Neural progenitor cell (in vitro differentiated cells): ENCODE measurements at regions not wholly inside any gene's neighbourhood (a gene's known extent, or its start where the extent isn't known, plus 50 kb on each side); places are given as distances from the start of the nearest gene placed in this dataset.

ENCODE experiments used
- DNase-seq: peaks from one replicate; pipeline ENCODE4 v3.0.0-alpha.2; 2016; ENCODE audit warnings: low spot score
- H2AFZ ChIP-seq: fragments of 200-600 bp; sonication (generic); replicated peaks from 2 replicates; pipeline ENCODE4 v1.6.1; 2016; ENCODE audit warnings: antibody characterized with exemption
- H3F3A ChIP-seq: fragments of 200-600 bp; sonication (generic); 2 replicates; pipeline ENCODE4 v1.6.1; 2016; ENCODE audit warnings: antibody characterized with exemption, low read depth
- H3K27ac ChIP-seq: fragments of 200-600 bp; sonication (generic); 2 replicates; pipeline ENCODE4 v1.5.1; 2016; ENCODE audit warnings: mild to moderate bottlenecking
- H3K27me3 ChIP-seq: fragments of 200-600 bp; sonication (generic); 2 replicates; pipeline ENCODE4 v1.6.1; 2016; ENCODE audit warnings: mild to moderate bottlenecking, moderate library complexity
- H3K36me3 ChIP-seq: fragments of 200-600 bp; sonication (generic); 2 replicates; pipeline ENCODE4 v1.5.1; 2016
- H3K4me1 ChIP-seq: fragments of 200-600 bp; sonication (generic); 2 replicates; pipeline ENCODE4 v1.6.1; 2016; ENCODE audit warnings: mixed run types
- H3K4me2 ChIP-seq: fragments of 200-600 bp; sonication (generic); 2 replicates; pipeline ENCODE4 v1.6.1; 2016
- H3K4me3 ChIP-seq: fragments of 200-600 bp; sonication (generic); 2 replicates; pipeline ENCODE4 v1.5.1; 2016
- H3K79me2 ChIP-seq: fragments of 200-600 bp; sonication (generic); 2 replicates; pipeline ENCODE4 v1.6.1; 2016; ENCODE audit warnings: low read depth
- H3K9ac ChIP-seq: fragments of 200-600 bp; sonication (generic); 2 replicates; pipeline ENCODE4 v1.6.1; 2016
- H3K9me3 ChIP-seq: fragments of 200-600 bp; sonication (generic); 2 replicates; pipeline ENCODE4 v1.5.1; 2016; ENCODE audit warnings: low read depth
- H4K20me1 ChIP-seq: fragments of 200-600 bp; sonication (generic); 2 replicates; pipeline ENCODE4 v1.6.1; 2016; ENCODE audit warnings: low read depth
- H3K27ac Mint-ChIP-seq: 3 replicates; pipeline ENCODE4 v1.8.0; 2021; ENCODE audit warnings: mixed read lengths
- H3K27me3 Mint-ChIP-seq: 2 replicates; pipeline ENCODE4 v1.8.0; 2022; ENCODE audit warnings: low read depth, mild to moderate bottlenecking, inconsistent platforms, moderate library complexity, mixed read lengths; ENCODE audit not compliant: insufficient read depth
- H3K36me3 Mint-ChIP-seq: 3 replicates; pipeline ENCODE4 v1.8.0; 2021; ENCODE audit warnings: mixed read lengths
- H3K4me1 Mint-ChIP-seq: 3 replicates; pipeline ENCODE4 v1.8.0; 2021; ENCODE audit warnings: mixed read lengths
- H3K4me3 Mint-ChIP-seq: 3 replicates; pipeline ENCODE4 v1.8.0; 2021; ENCODE audit warnings: mild to moderate bottlenecking, moderate library complexity, mixed read lengths
- H3K9me3 Mint-ChIP-seq: 3 replicates; pipeline ENCODE4 v1.8.0; 2020; ENCODE audit warnings: mixed read lengths
- EZH2 ChIP-seq: fragments of 200-600 bp; sonication (generic); IDR thresholded peaks from 2 replicates; pipeline ENCODE4 v1.6.1; 2017; ENCODE audit warnings: antibody characterized with exemption, mild to moderate bottlenecking, moderate library complexity
- EZH2phosphoT487 ChIP-seq: fragments of 200-600 bp; sonication (generic); IDR thresholded peaks from 2 replicates; pipeline ENCODE4 v1.6.1; 2017; ENCODE audit warnings: antibody characterized with exemption
- TF ChIP-seq, protein P1 (sequence below): fragments of 200-600 bp; sonication (generic); IDR thresholded peaks from 2 replicates; pipeline ENCODE4 v1.5.1; 2017; ENCODE audit warnings: antibody characterized with exemption, mild to moderate bottlenecking

DNA sequence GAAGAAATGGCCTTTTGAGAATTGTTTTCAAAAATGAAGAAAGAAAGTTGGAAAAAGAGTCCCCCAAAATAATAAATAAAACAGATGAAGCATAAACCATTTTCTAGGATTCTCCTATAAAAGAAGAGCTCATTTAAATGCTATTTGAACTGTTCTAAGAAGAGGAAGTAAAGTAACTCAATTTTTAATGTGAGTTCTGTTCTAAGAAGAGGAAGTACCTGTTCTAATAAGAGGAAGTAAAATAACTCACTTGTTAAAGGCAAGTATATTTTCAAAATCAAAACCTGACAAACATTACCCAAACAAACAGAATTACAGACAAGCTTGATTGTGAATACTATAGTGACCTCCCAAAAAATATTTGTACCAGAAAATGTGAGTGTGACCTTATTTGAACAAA, 1326.3 kb downstream of the C4orf33 start:
- no peak overlapping the region for H3K4me2 ChIP-seq
- H3K27me3 ChIP-seq: no peaks in the 10 kb centered on the region
- H3K4me3 ChIP-seq: no peak overlapping the region
- H3K79me2 ChIP-seq: no peaks in the 10 kb centered on the region
- H3K36me3 Mint-ChIP-seq: no peaks in the 10 kb centered on the region
- peaks cover 2% of the 10 kb centered on the region for H3K9me3 Mint-ChIP-seq
- no peak overlapping the region for H3K9ac ChIP-seq
- H3F3A ChIP-seq: no peaks in the 10 kb centered on the region
- H3K27me3 Mint-ChIP-seq: peaks cover 2% of the 10 kb centered on the region
- H3K36me3 ChIP-seq: no peaks in the 10 kb centered on the region
- DNase-seq: no peak
- peak overlapping the region; percentile 24 for H2AFZ ChIP-seq
- no peak overlapping the region for H3K27ac ChIP-seq
- no peak overlapping the region for H3K4me3 Mint-ChIP-seq
- TF ChIP-seq EZH2phosphoT487 (no peak), EZH2 (no peak)
- TF ChIP-seq, protein P1, sequence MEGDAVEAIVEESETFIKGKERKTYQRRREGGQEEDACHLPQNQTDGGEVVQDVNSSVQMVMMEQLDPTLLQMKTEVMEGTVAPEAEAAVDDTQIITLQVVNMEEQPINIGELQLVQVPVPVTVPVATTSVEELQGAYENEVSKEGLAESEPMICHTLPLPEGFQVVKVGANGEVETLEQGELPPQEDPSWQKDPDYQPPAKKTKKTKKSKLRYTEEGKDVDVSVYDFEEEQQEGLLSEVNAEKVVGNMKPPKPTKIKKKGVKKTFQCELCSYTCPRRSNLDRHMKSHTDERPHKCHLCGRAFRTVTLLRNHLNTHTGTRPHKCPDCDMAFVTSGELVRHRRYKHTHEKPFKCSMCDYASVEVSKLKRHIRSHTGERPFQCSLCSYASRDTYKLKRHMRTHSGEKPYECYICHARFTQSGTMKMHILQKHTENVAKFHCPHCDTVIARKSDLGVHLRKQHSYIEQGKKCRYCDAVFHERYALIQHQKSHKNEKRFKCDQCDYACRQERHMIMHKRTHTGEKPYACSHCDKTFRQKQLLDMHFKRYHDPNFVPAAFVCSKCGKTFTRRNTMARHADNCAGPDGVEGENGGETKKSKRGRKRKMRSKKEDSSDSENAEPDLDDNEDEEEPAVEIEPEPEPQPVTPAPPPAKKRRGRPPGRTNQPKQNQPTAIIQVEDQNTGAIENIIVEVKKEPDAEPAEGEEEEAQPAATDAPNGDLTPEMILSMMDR: no peak
- no peaks in the 10 kb centered on the region for H4K20me1 ChIP-seq
- no peaks in the 10 kb centered on the region for H3K9me3 ChIP-seq
- H3K27ac Mint-ChIP-seq: no peak overlapping the region
- H3K4me1 Mint-ChIP-seq: peaks cover 11% of the 10 kb centered on the region
- H3K4me1 ChIP-seq: no peaks in the 10 kb centered on the region

DNA sequence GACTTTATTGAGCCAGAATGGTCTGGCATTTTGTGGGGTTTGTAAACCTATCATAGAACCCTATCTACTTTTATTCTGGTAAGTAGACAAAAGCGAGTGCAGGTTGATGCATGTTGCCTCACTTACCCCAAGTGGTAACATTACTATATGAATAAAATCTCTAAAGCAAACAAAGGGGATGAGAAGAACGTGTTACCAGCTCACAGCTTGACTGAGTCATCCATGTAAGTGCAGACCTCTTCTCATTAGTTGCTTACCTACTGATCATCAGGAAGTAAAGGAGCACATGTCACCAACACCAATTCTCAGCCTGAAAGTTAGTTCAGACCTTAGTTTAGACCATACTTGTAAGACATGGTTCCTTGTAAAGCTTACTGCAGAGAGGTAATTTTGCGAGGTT, 1328.3 kb downstream of the C4orf33 start:
- no peaks in the 10 kb centered on the region for H3K79me2 ChIP-seq
- Mint-ChIP-seq H3K36me3 (no peaks in the 10 kb centered on the region), H3K4me3 (no peak overlapping the region), H3K4me1 (peaks cover 6% of the 10 kb centered on the region), H3K27me3 (peaks cover 2% of the 10 kb centered on the region), H3K27ac (no peak overlapping the region), H3K9me3 (peaks cover 2% of the 10 kb centered on the region)
- no peak overlapping the region for H2AFZ ChIP-seq
- H3K27ac ChIP-seq: no peak overlapping the region
- TF ChIP-seq, protein P1: no peak
- TF ChIP-seq EZH2phosphoT487 (no peak), EZH2 (no peak)
- H3F3A ChIP-seq: no peaks in the 10 kb centered on the region
- no peaks in the 10 kb centered on the region for H3K4me1 ChIP-seq
- H3K9ac ChIP-seq: no peak overlapping the region
- no peak overlapping the region for H3K4me3 ChIP-seq
- no peak for DNase-seq
- H4K20me1 ChIP-seq: no peaks in the 10 kb centered on the region
- no peaks in the 10 kb centered on the region for H3K36me3 ChIP-seq
- H3K9me3 ChIP-seq: no peaks in the 10 kb centered on the region
- H3K27me3 ChIP-seq: no peaks in the 10 kb centered on the region
- H3K4me2 ChIP-seq: no peak overlapping the region

DNA sequence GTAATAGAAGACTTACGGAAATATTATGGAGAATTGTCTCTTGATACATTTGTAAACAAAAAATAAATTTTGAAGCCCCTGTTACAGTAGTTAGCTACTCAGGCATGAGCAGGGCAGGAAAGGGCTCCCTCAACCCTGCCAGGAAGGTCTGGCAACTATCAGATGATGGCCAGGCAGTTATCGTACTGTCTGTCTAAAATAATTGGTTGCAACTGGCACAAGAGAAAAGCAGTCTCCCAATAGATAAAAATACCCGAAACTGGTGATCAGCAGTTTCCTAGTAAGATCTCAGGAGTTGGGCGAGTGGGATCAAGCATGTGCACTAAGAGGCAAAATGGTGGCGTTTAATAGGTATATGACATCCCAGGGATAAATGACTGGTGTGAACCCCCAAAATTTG, 1336.3 kb downstream of the C4orf33 start:
- H3K4me1 ChIP-seq: no peaks in the 10 kb centered on the region
- no peaks in the 10 kb centered on the region for H3F3A ChIP-seq
- no peak for TF ChIP-seq EZH2
- TF ChIP-seq, protein P1: no peak
- no peak for TF ChIP-seq EZH2phosphoT487
- no peaks in the 10 kb centered on the region for H3K36me3 ChIP-seq
- no peak overlapping the region for H3K4me2 ChIP-seq
- H3K27me3 ChIP-seq: no peaks in the 10 kb centered on the region
- H3K9me3 ChIP-seq: no peaks in the 10 kb centered on the region
- H3K27ac ChIP-seq: no peak overlapping the region
- H2AFZ ChIP-seq: no peak overlapping the region
- Mint-ChIP-seq H3K36me3 (no peaks in the 10 kb centered on the region), H3K4me1 (peaks cover 8% of the 10 kb centered on the region), H3K9me3 (peaks cover 1% of the 10 kb centered on the region), H3K27me3 (no peaks in the 10 kb centered on the region), H3K27ac (no peak overlapping the region), H3K4me3 (no peak overlapping the region)
- H3K4me3 ChIP-seq: no peak overlapping the region
- DNase-seq: no peak
- H3K9ac ChIP-seq: no peak overlapping the region
- no peaks in the 10 kb centered on the region for H3K79me2 ChIP-seq
- no peaks in the 10 kb centered on the region for H4K20me1 ChIP-seq
